GM23338 (cell line): ENCODE measurements at regions not wholly inside any gene's neighbourhood (a gene's known extent, or its start where the extent isn't known, plus 50 kb on each side); places are given as distances from the start of the nearest gene placed in this dataset.

Experiments
- ATAC-seq: fragments of 200-7000 bp; cut with Tn5 transposase; 3 replicates; pipeline ENCODE4 v1.9.1; 2020
- DNase-seq: peaks from one replicate; pipeline ENCODE4 v3.0.0-alpha.2; 2015; ENCODE audit warnings: low spot score
- H2AFZ ChIP-seq: fragments of 200-600 bp; sonication (generic); 2 replicates; pipeline ENCODE4 v1.8.0; 2016; ENCODE audit warnings: antibody characterized with exemption, mild to moderate bottlenecking, moderate library complexity
- H3F3A ChIP-seq: fragments of 200-600 bp; sonication (generic); replicated peaks from 2 replicates; pipeline ENCODE4 v1.8.0; 2017; ENCODE audit warnings: antibody characterized with exemption, mixed run types, low read depth
- H3K27ac ChIP-seq: fragments of 200-600 bp; sonication (generic); 2 replicates; pipeline ENCODE4 v1.6.1; 2016; ENCODE audit warnings: low read depth
- H3K27me3 ChIP-seq: fragments of 200-600 bp; sonication (generic); 2 replicates; pipeline ENCODE4 v1.8.0; 2016; ENCODE audit warnings: mild to moderate bottlenecking, mixed run types, moderate library complexity; ENCODE audit not compliant: insufficient read depth
- H3K36me3 ChIP-seq: fragments of 200-600 bp; sonication (generic); 2 replicates; pipeline ENCODE4 v1.8.0; 2016; ENCODE audit warnings: mild to moderate bottlenecking; ENCODE audit not compliant: insufficient read depth
- H3K4me1 ChIP-seq: fragments of 200-600 bp; sonication (generic); 2 replicates; pipeline ENCODE4 v1.8.0; 2016; ENCODE audit warnings: mild to moderate bottlenecking, moderate library complexity; ENCODE audit not compliant: insufficient read depth
- H3K4me2 ChIP-seq: fragments of 200-600 bp; sonication (generic); 2 replicates; pipeline ENCODE4 v1.7.1; 2017; ENCODE audit warnings: mixed run types
- H3K4me3 ChIP-seq: fragments of 200-600 bp; sonication (generic); 2 replicates; pipeline ENCODE4 v1.6.1; 2016; ENCODE audit warnings: mixed run types
- H3K79me2 ChIP-seq: fragments of 200-600 bp; sonication (generic); replicated peaks from 2 replicates; pipeline ENCODE4 v1.8.0; 2017; ENCODE audit warnings: mild to moderate bottlenecking; ENCODE audit not compliant: insufficient read depth
- H3K9me2 ChIP-seq: fragments of 200-600 bp; sonication (generic); 2 replicates; pipeline ENCODE4 v1.8.0; 2017; ENCODE audit not compliant: insufficient read depth
- H4K20me1 ChIP-seq: fragments of 200-600 bp; sonication (generic); replicated peaks from 2 replicates; pipeline ENCODE4 v1.8.0; 2017; ENCODE audit warnings: mild to moderate bottlenecking; ENCODE audit not compliant: insufficient read depth
- H3K27ac Mint-ChIP-seq: 2 replicates; pipeline ENCODE4 v1.8.0; 2020; ENCODE audit warnings: inconsistent platforms, mild to moderate bottlenecking, moderate library complexity, mixed read lengths
- H3K27me3 Mint-ChIP-seq: 3 replicates; pipeline ENCODE4 v1.8.0; 2022; ENCODE audit warnings: low read depth, mild to moderate bottlenecking, moderate library complexity, mixed read lengths, inconsistent platforms; ENCODE audit not compliant: insufficient read depth, poor library complexity
- H3K36me3 Mint-ChIP-seq: 3 replicates; pipeline ENCODE4 v1.8.0; 2021; ENCODE audit warnings: low read depth, mild to moderate bottlenecking, inconsistent platforms, moderate library complexity, mixed read lengths
- H3K4me1 Mint-ChIP-seq: 3 replicates; pipeline ENCODE4 v1.8.0; 2020; ENCODE audit warnings: mild to moderate bottlenecking, inconsistent platforms, mixed read lengths
- H3K4me3 Mint-ChIP-seq: 3 replicates; pipeline ENCODE4 v1.8.0; 2021; ENCODE audit warnings: moderate library complexity, mild to moderate bottlenecking, inconsistent platforms, mixed read lengths
- H3K9me3 Mint-ChIP-seq: 3 replicates; pipeline ENCODE4 v1.8.0; 2020; ENCODE audit warnings: moderate library complexity, mild to moderate bottlenecking, inconsistent platforms, mixed read lengths
- CREB1 ChIP-seq: fragments of 250-450 bp; sonication (Bioruptor Pico); IDR thresholded peaks from 2 replicates; pipeline ENCODE4 v1.5.0; 2020; ENCODE audit warnings: low read depth, mild to moderate bottlenecking, moderate library complexity
- EZH2 ChIP-seq: fragments of 200-600 bp; sonication (generic); IDR thresholded peaks from one replicate; pipeline ENCODE4 v1.8.0; 2017; ENCODE audit warnings: antibody characterized with exemption, mild to moderate bottlenecking, low read depth; ENCODE audit not compliant: unreplicated experiment
- EZH2phosphoT487 ChIP-seq: fragments of 200-600 bp; sonication (generic); IDR thresholded peaks from one replicate; pipeline ENCODE4 v1.8.1; 2018; ENCODE audit warnings: antibody characterized with exemption; ENCODE audit not compliant: unreplicated experiment
- JUNB ChIP-seq: IDR thresholded peaks from one replicate; pipeline ENCODE4 v1.6.1; 2016; ENCODE audit warnings: antibody characterized with exemption; ENCODE audit not compliant: unreplicated experiment
- NANOG ChIP-seq: IDR thresholded peaks from 2 replicates; pipeline ENCODE4 v1.6.1; 2016; ENCODE audit warnings: antibody characterized with exemption, borderline replicate concordance
- POLR2AphosphoS5 ChIP-seq: IDR thresholded peaks from 2 replicates; pipeline ENCODE4 v1.6.1; 2016; ENCODE audit warnings: antibody characterized with exemption, low read depth
- STAT1 ChIP-seq: IDR thresholded peaks from one replicate; pipeline ENCODE4 v1.6.1; 2016; ENCODE audit warnings: antibody characterized with exemption; ENCODE audit not compliant: unreplicated experiment
- ZNF114 ChIP-seq: fragments of 250-450 bp; sonication (Bioruptor Pico); IDR thresholded peaks from 2 replicates; pipeline ENCODE4 v1.5.0; 2020; ENCODE audit warnings: mild to moderate bottlenecking, moderate library complexity
- ZNF331 ChIP-seq: fragments of 250-450 bp; sonication (Bioruptor Pico); IDR thresholded peaks from 2 replicates; pipeline ENCODE4 v1.5.0; 2020; ENCODE audit warnings: low read depth, mild to moderate bottlenecking, moderate library complexity
- TF ChIP-seq, protein P1 (sequence below): fragments of 250-450 bp; sonication (Bioruptor Pico); IDR thresholded peaks from 2 replicates; pipeline ENCODE4 v1.5.0; 2020; ENCODE audit warnings: mild to moderate bottlenecking, moderate library complexity
- TF ChIP-seq, protein P2 (sequence below), 2 experiments: fragments of 200-600 bp in 1 of 2; sonication (generic) in 1 of 2; conservative IDR thresholded peaks; 2 replicates each; pipeline versions ENCODE4 v1.5.1 to v1.6.1; 2016 to 2017; ENCODE audit warnings: antibody characterized with exemption in 2 of 2, low read depth in 2 of 2, mild to moderate bottlenecking in 2 of 2, moderate library complexity in 1 of 2
- TF ChIP-seq, protein P3 (sequence below): IDR thresholded peaks from one replicate; pipeline ENCODE4 v1.6.1; 2018; ENCODE audit warnings: antibody characterized with exemption; ENCODE audit not compliant: unreplicated experiment
- TF ChIP-seq, protein P4 (sequence below): IDR thresholded peaks from 2 replicates; pipeline ENCODE4 v1.6.1; 2016; ENCODE audit warnings: antibody characterized with exemption

DNA sequence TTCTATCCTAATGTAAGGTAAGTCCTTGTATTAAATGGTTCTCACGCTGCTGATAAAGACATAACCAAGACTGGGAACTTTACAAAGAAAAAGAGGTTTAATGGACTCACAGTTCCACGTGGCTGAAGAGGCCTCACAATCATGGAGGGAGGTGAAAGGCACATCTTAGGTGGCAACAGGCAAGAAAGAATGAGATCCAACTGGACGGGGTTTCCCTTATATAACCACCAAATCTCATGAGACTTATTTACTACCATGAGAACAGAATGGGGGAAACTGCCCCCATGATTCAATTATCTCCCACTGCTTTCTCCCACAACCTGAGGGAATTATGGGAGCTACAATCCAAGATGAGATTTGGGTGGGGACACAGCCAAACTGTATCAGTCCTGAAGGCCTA, 136.6 kb downstream of the HTR1B start:
- Histone ChIP-seq H3K4me3 (no peak overlapping the region), H3K27me3 (no peaks in the 10 kb centered on the region), H4K20me1 (no peaks in the 10 kb centered on the region), H3K4me1 (no peaks in the 10 kb centered on the region), H3F3A (no peaks in the 10 kb centered on the region), H3K27ac (no peak overlapping the region), H3K9me2 (no peaks in the 10 kb centered on the region; the same call in 1 of the 2 replicates), H3K79me2 (no peaks in the 10 kb centered on the region), H3K36me3 (no peaks in the 10 kb centered on the region), H2AFZ (no peak overlapping the region), H3K4me2 (no peak overlapping the region)
- H3K4me1 Mint-ChIP-seq = peaks cover 3% of the 10 kb centered on the region; the same call in 2 of the 3 replicates
- H3K27ac Mint-ChIP-seq = no peak overlapping the region
- no peak for TF ChIP-seq NANOG
- TF ChIP-seq, protein P1, sequence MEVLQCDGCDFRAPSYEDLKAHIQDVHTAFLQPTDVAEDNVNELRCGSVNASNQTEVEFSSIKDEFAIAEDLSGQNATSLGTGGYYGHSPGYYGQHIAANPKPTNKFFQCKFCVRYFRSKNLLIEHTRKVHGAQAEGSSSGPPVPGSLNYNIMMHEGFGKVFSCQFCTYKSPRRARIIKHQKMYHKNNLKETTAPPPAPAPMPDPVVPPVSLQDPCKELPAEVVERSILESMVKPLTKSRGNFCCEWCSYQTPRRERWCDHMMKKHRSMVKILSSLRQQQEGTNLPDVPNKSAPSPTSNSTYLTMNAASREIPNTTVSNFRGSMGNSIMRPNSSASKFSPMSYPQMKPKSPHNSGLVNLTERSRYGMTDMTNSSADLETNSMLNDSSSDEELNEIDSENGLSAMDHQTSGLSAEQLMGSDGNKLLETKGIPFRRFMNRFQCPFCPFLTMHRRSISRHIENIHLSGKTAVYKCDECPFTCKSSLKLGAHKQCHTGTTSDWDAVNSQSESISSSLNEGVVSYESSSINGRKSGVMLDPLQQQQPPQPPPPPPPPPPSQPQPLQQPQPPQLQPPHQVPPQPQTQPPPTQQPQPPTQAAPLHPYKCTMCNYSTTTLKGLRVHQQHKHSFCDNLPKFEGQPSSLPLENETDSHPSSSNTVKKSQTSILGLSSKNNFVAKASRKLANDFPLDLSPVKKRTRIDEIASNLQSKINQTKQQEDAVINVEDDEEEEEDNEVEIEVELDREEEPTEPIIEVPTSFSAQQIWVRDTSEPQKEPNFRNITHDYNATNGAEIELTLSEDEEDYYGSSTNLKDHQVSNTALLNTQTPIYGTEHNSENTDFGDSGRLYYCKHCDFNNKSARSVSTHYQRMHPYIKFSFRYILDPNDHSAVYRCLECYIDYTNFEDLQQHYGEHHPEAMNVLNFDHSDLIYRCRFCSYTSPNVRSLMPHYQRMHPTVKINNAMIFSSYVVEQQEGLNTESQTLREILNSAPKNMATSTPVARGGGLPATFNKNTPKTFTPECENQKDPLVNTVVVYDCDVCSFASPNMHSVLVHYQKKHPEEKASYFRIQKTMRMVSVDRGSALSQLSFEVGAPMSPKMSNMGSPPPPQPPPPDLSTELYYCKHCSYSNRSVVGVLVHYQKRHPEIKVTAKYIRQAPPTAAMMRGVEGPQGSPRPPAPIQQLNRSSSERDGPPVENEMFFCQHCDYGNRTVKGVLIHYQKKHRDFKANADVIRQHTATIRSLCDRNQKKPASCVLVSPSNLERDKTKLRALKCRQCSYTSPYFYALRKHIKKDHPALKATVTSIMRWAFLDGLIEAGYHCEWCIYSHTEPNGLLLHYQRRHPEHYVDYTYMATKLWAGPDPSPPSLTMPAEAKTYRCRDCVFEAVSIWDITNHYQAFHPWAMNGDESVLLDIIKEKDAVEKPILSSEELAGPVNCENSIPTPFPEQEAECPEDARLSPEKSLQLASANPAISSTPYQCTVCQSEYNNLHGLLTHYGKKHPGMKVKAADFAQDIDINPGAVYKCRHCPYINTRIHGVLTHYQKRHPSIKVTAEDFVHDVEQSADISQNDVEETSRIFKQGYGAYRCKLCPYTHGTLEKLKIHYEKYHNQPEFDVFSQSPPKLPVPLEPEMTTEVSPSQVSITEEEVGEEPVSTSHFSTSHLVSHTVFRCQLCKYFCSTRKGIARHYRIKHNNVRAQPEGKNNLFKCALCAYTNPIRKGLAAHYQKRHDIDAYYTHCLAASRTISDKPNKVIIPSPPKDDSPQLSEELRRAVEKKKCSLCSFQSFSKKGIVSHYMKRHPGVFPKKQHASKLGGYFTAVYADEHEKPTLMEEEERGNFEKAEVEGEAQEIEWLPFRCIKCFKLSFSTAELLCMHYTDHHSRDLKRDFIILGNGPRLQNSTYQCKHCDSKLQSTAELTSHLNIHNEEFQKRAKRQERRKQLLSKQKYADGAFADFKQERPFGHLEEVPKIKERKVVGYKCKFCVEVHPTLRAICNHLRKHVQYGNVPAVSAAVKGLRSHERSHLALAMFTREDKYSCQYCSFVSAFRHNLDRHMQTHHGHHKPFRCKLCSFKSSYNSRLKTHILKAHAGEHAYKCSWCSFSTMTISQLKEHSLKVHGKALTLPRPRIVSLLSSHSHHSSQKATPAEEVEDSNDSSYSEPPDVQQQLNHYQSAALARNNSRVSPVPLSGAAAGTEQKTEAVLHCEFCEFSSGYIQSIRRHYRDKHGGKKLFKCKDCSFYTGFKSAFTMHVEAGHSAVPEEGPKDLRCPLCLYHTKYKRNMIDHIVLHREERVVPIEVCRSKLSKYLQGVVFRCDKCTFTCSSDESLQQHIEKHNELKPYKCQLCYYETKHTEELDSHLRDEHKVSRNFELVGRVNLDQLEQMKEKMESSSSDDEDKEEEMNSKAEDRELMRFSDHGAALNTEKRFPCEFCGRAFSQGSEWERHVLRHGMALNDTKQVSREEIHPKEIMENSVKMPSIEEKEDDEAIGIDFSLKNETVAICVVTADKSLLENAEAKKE = no peak
- no peak for TF ChIP-seq JUNB
- no peak for TF ChIP-seq STAT1
- no peak for TF ChIP-seq ZNF331 (CRISPR knock-in tag)
- TF ChIP-seq, protein P2, sequence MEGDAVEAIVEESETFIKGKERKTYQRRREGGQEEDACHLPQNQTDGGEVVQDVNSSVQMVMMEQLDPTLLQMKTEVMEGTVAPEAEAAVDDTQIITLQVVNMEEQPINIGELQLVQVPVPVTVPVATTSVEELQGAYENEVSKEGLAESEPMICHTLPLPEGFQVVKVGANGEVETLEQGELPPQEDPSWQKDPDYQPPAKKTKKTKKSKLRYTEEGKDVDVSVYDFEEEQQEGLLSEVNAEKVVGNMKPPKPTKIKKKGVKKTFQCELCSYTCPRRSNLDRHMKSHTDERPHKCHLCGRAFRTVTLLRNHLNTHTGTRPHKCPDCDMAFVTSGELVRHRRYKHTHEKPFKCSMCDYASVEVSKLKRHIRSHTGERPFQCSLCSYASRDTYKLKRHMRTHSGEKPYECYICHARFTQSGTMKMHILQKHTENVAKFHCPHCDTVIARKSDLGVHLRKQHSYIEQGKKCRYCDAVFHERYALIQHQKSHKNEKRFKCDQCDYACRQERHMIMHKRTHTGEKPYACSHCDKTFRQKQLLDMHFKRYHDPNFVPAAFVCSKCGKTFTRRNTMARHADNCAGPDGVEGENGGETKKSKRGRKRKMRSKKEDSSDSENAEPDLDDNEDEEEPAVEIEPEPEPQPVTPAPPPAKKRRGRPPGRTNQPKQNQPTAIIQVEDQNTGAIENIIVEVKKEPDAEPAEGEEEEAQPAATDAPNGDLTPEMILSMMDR (conservative IDR thresholded peaks at IDR 0.05; ENCODE audit: low read depth in 2 of 2) = no peak
- TF ChIP-seq, protein P3, sequence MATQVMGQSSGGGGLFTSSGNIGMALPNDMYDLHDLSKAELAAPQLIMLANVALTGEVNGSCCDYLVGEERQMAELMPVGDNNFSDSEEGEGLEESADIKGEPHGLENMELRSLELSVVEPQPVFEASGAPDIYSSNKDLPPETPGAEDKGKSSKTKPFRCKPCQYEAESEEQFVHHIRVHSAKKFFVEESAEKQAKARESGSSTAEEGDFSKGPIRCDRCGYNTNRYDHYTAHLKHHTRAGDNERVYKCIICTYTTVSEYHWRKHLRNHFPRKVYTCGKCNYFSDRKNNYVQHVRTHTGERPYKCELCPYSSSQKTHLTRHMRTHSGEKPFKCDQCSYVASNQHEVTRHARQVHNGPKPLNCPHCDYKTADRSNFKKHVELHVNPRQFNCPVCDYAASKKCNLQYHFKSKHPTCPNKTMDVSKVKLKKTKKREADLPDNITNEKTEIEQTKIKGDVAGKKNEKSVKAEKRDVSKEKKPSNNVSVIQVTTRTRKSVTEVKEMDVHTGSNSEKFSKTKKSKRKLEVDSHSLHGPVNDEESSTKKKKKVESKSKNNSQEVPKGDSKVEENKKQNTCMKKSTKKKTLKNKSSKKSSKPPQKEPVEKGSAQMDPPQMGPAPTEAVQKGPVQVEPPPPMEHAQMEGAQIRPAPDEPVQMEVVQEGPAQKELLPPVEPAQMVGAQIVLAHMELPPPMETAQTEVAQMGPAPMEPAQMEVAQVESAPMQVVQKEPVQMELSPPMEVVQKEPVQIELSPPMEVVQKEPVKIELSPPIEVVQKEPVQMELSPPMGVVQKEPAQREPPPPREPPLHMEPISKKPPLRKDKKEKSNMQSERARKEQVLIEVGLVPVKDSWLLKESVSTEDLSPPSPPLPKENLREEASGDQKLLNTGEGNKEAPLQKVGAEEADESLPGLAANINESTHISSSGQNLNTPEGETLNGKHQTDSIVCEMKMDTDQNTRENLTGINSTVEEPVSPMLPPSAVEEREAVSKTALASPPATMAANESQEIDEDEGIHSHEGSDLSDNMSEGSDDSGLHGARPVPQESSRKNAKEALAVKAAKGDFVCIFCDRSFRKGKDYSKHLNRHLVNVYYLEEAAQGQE = no peak
- no peak for TF ChIP-seq CREB1 (CRISPR knock-in tag)
- TF ChIP-seq, protein P4, sequence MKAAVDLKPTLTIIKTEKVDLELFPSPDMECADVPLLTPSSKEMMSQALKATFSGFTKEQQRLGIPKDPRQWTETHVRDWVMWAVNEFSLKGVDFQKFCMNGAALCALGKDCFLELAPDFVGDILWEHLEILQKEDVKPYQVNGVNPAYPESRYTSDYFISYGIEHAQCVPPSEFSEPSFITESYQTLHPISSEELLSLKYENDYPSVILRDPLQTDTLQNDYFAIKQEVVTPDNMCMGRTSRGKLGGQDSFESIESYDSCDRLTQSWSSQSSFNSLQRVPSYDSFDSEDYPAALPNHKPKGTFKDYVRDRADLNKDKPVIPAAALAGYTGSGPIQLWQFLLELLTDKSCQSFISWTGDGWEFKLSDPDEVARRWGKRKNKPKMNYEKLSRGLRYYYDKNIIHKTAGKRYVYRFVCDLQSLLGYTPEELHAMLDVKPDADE = no peak
- TF ChIP-seq EZH2 = no peak
- no peak for TF ChIP-seq POLR2AphosphoS5
- no peak for TF ChIP-seq EZH2phosphoT487
- TF ChIP-seq ZNF114 = no peak
- no peak for DNase-seq
- no peak for ATAC-seq
- no peaks in the 10 kb centered on the region for H3K27me3 Mint-ChIP-seq
- no peak overlapping the region for H3K4me3 Mint-ChIP-seq
- H3K36me3 Mint-ChIP-seq = no peaks in the 10 kb centered on the region
- no peaks in the 10 kb centered on the region for H3K9me3 Mint-ChIP-seq
